B cell (primary cell): ENCODE measurements at regions not wholly inside any gene's neighbourhood (a gene's known extent, or its start where the extent isn't known, plus 50 kb on each side); places are given as distances from the start of the nearest gene placed in this dataset.

Experiments used
- CTCF ChIP-seq: fragments of 200-600 bp; IDR thresholded peaks from one replicate; pipeline ENCODE4 v1.8.0; 2022; ENCODE audit warnings: antibody characterized with exemption, mild to moderate bottlenecking
- EZH2 ChIP-seq: IDR thresholded peaks from 2 replicates; pipeline ENCODE4 v1.6.1; 2012; ENCODE audit warnings: borderline replicate concordance, low read depth, mild to moderate bottlenecking, moderate library complexity, low read length; ENCODE audit not compliant: insufficient read depth, poor library complexity, severe bottlenecking

- TF ChIP-seq CTCF (no peak), EZH2 (no peak)
Observed at GRCh38 chr6:77286541-77286940, 176.8 kb downstream of the HTR1B start.
